OCI-LY7 (cell line): ENCODE measurements at regions not wholly inside any gene's neighbourhood (a gene's known extent, or its start where the extent isn't known, plus 50 kb on each side); places are given as distances from the start of the nearest gene placed in this dataset.

Source experiments
- BruUV-seq: library from RNA; stranded (reverse); fragments of 400-500 nt; replicated peaks from 2 replicates; lab custom pipeline; 2021; lab: Mats Ljungman, UMichigan
- CTCF ChIA-PET: fragments of 300-600 bp; sonication (Branson Sonifier 250); formaldehyde crosslinking; loops from one replicate; lab custom pipeline; 2022; ENCODE audit warnings: antibody characterized with exemption; ENCODE audit not compliant: unreplicated experiment; lab: Charles Lee
- POLR2A ChIA-PET: fragments of 300-600 bp; sonication (Branson Sonifier 250); formaldehyde crosslinking; loops from one replicate; lab custom pipeline; 2022; ENCODE audit warnings: antibody characterized with exemption; lab: Charles Lee
- DNase-seq: peaks from one replicate; pipeline ENCODE4 v3.0.0-alpha.2; 2015; ENCODE audit warnings: low spot score
- H2AFZ ChIP-seq: fragments of 200-600 bp; sonication (generic), shearing (Covaris generic); 2 replicates; pipeline ENCODE4 v1.6.1; 2014; ENCODE audit warnings: mild to moderate bottlenecking, antibody characterized with exemption, low read length, moderate library complexity
- H3K27ac ChIP-seq: fragments of 200-600 bp; sonication (generic); 2 replicates; pipeline ENCODE4 v1.5.1; 2014; ENCODE audit warnings: mixed run types, low read depth, mild to moderate bottlenecking, moderate library complexity, low read length, inconsistent platforms; ENCODE audit not compliant: poor library complexity, severe bottlenecking
- H3K36me3 ChIP-seq: fragments of 200-600 bp; sonication (generic); 2 replicates; pipeline ENCODE4 v1.6.1; 2014; ENCODE audit warnings: mild to moderate bottlenecking, antibody characterized with exemption, low read length, moderate library complexity, mixed read lengths; ENCODE audit not compliant: insufficient read depth
- H3K4me1 ChIP-seq: fragments of 200-600 bp; sonication (generic); 2 replicates; pipeline ENCODE4 v1.5.1; 2014; ENCODE audit warnings: mild to moderate bottlenecking, low read length; ENCODE audit not compliant: insufficient read depth, poor library complexity, severe bottlenecking
- H3K4me2 ChIP-seq: fragments of 200-600 bp; sonication (generic); 2 replicates; pipeline ENCODE4 v1.6.1; 2014; ENCODE audit warnings: mild to moderate bottlenecking, low read length
- H3K4me3 ChIP-seq: fragments of 200-600 bp; sonication (generic); 2 replicates; pipeline ENCODE4 v1.5.1; 2014; ENCODE audit warnings: mild to moderate bottlenecking, low read depth, low read length; ENCODE audit not compliant: poor library complexity, severe bottlenecking
- H3K79me2 ChIP-seq: fragments of 200-600 bp; sonication (generic); 2 replicates; pipeline ENCODE4 v1.6.1; 2016; ENCODE audit warnings: low read depth, mild to moderate bottlenecking, low read length, moderate library complexity, mixed read lengths; ENCODE audit not compliant: insufficient read depth
- H3K9me2 ChIP-seq: fragments of 200-600 bp; sonication (generic); 2 replicates; pipeline ENCODE4 v1.6.1; 2016; ENCODE audit warnings: mild to moderate bottlenecking, low read length, mixed read lengths; ENCODE audit not compliant: insufficient read depth
- H3K9me3 ChIP-seq: fragments of 200-600 bp; sonication (generic); 2 replicates; pipeline ENCODE4 v1.6.1; 2014; ENCODE audit warnings: mild to moderate bottlenecking, mixed run types, low read length, mixed read lengths
- H4K20me1 ChIP-seq: fragments of 200-600 bp; sonication (generic); 2 replicates; pipeline ENCODE4 v1.6.1; 2014; ENCODE audit warnings: mild to moderate bottlenecking, antibody characterized with exemption, low read length, moderate library complexity, mixed read lengths; ENCODE audit not compliant: insufficient read depth
- EZH2phosphoT487 ChIP-seq: fragments of 200-600 bp; sonication (generic); IDR thresholded peaks from 2 replicates; pipeline ENCODE4 v1.6.1; 2018; ENCODE audit warnings: low read depth, borderline replicate concordance, mild to moderate bottlenecking, mixed run types, antibody characterized with exemption, low read length, moderate library complexity, mixed read lengths
- intact Hi-C: fragments of 100-400 bp; cut with micrococcal nuclease; formaldehyde crosslinking; loops from one replicate; pipeline ENCODE4 v1.10.0; 2022; ENCODE audit not compliant: unreplicated experiment
- TF ChIP-seq, protein P1 (sequence below): fragments of 200-600 bp; sonication (generic); conservative IDR thresholded peaks from 2 replicates; pipeline ENCODE4 v1.5.1; 2014; ENCODE audit warnings: mild to moderate bottlenecking, antibody characterized with exemption, low read length, moderate library complexity, mixed read lengths

DNA sequence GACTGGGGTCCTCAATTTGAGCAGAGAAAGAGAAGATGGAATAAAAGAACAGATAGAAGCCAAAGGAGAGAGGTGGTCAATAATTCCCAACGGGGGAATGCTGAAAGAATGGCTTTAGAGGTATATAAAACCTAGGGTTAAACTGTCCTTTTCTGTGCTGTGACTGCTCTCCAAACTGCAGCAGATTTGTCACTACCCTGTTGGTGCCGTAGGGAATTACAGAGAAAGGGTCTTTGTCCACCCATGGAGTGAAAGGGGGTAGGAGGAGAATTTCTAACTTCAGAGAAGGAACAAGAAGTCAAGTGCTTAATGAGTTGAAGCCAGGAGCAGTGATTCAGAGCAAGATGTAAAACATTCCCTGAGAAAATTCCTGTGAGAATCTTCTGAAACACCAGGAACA lies 486.5 kb downstream of the NUP35 start:
- BruUV-seq = no TSS peak
- Histone ChIP-seq H3K4me3 (no peak overlapping the region), H4K20me1 (no peaks in the 10 kb centered on the region), H3K4me1 (no peaks in the 10 kb centered on the region), H3K79me2 (no peaks in the 10 kb centered on the region), H3K27ac (no peak overlapping the region), H3K36me3 (no peaks in the 10 kb centered on the region), H2AFZ (no peak overlapping the region), H3K9me2 (no peaks in the 10 kb centered on the region), H3K9me3 (no peaks in the 10 kb centered on the region), H3K4me2 (no peak overlapping the region)
- intact Hi-C loops = no loop called here
- ChIA-PET CTCF (no interaction called here), POLR2A (no interaction called here)
- no peak for DNase-seq
- TF ChIP-seq, protein P1, sequence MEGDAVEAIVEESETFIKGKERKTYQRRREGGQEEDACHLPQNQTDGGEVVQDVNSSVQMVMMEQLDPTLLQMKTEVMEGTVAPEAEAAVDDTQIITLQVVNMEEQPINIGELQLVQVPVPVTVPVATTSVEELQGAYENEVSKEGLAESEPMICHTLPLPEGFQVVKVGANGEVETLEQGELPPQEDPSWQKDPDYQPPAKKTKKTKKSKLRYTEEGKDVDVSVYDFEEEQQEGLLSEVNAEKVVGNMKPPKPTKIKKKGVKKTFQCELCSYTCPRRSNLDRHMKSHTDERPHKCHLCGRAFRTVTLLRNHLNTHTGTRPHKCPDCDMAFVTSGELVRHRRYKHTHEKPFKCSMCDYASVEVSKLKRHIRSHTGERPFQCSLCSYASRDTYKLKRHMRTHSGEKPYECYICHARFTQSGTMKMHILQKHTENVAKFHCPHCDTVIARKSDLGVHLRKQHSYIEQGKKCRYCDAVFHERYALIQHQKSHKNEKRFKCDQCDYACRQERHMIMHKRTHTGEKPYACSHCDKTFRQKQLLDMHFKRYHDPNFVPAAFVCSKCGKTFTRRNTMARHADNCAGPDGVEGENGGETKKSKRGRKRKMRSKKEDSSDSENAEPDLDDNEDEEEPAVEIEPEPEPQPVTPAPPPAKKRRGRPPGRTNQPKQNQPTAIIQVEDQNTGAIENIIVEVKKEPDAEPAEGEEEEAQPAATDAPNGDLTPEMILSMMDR = no peak
- TF ChIP-seq EZH2phosphoT487 = no peak

DNA sequence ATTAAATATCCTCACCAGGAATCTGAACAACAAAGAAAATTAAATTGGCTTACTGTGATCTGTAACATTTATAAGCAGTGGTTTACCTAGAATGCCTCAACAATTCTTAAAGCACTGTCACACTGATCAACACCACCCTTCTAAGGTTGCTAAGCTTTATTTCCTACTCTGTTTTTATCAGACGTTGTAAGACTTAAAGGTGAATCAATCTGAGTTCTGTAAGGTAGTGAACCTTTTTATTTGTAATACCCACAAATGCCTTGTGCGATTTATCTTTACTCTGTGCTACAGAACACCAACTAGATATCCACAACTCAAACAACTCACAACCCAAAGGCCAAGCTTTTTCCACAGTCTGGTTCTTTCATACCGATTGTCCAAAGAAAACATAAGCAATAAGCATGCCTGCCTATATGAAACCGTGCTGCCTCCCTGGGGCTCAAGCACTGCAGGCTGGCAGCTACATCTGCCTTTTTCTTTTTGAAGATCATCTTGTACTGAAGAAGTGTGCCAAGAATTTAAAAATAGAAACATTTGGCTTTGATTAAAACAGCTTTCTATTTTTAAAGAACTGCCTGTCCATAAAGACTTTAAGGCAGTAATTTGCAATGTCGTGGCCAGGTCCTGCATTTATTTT lies 490.7 kb downstream of the NUP35 start:
- BruUV-seq = no TSS peak
- no peaks in the 10 kb centered on the region for H3K9me2 ChIP-seq
- no peak overlapping the region for H2AFZ ChIP-seq
- no peaks in the 10 kb centered on the region for H3K79me2 ChIP-seq
- no peaks in the 10 kb centered on the region for H4K20me1 ChIP-seq
- H3K9me3 ChIP-seq = no peaks in the 10 kb centered on the region
- ChIA-PET POLR2A (interaction anchor here (0.8 to 1.7 kb wide), 3 partner anchors 15 to 16 kb away, joined by 3 to 4 read pairs (median 3); no protein-coding TSS in a partner anchor), CTCF (no interaction called here)
- H3K36me3 ChIP-seq = no peaks in the 10 kb centered on the region
- no peak overlapping the region for H3K27ac ChIP-seq
- no peak overlapping the region for H3K4me3 ChIP-seq
- no peak for TF ChIP-seq EZH2phosphoT487
- TF ChIP-seq, protein P1 = no peak
- no peak overlapping the region for H3K4me2 ChIP-seq
- H3K4me1 ChIP-seq = no peaks in the 10 kb centered on the region
- intact Hi-C loops = no loop called here
- no peak for DNase-seq

DNA sequence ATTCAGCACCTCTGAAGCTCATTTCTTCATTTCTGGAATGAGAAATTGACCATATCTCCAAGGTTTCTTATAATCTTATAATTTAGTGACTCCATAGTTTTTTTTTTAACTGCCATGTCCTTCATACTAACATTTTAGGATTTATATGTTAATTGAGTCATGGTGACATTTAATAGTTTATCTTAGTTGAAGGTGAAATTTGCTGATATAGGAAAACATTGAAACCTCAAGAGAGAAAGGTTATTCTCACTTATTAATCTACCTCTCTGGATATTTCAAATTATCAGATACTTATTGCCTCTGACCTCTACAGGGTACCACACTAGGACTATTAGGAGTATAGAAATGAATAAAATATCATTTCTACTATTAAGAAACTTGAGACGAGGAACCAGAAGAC lies 499.0 kb downstream of the NUP35 start:
- POLR2A ChIA-PET = interaction anchor here (0.6 kb wide), 1 partner anchor 542 kb away, joined by 4 read pairs; no protein-coding TSS in a partner anchor
- H3K27ac ChIP-seq = no peak overlapping the region
- no peaks in the 10 kb centered on the region for H3K9me3 ChIP-seq
- TF ChIP-seq, protein P1 = no peak
- no peak for TF ChIP-seq EZH2phosphoT487
- no peak overlapping the region for H2AFZ ChIP-seq
- DNase-seq = no peak
- H3K4me1 ChIP-seq = no peaks in the 10 kb centered on the region
- H3K4me2 ChIP-seq = no peak overlapping the region
- no peaks in the 10 kb centered on the region for H3K9me2 ChIP-seq
- no TSS peak for BruUV-seq
- no peak overlapping the region for H3K4me3 ChIP-seq
- intact Hi-C loops = no loop called here
- H4K20me1 ChIP-seq = no peaks in the 10 kb centered on the region
- no peaks in the 10 kb centered on the region for H3K36me3 ChIP-seq
- CTCF ChIA-PET = no interaction called here
- no peaks in the 10 kb centered on the region for H3K79me2 ChIP-seq
